Testis (tissue), 2 donors: ENCODE measurements at regions not wholly inside any gene's neighbourhood (a gene's known extent, or its start where the extent isn't known, plus 50 kb on each side); places are given as distances from the start of the nearest gene placed in this dataset.

Experiments
- CTCF ChIP-seq, 3 experiments: fragments of 450-650 bp in 2 of 3; fragments of 200-600 bp in 1 of 3; sonication (generic) in 1 of 3; IDR thresholded peaks; one replicate each; pipeline ENCODE4 v1.5.1; 2016 to 2019; ENCODE audit warnings: antibody characterized with exemption in 3 of 3, mild to moderate bottlenecking in 2 of 3, moderate library complexity in 1 of 3
- POLR2A ChIP-seq: fragments of 450-650 bp; IDR thresholded peaks from one replicate; pipeline ENCODE4 v1.6.1; 2017; ENCODE audit warnings: antibody characterized with exemption, mild to moderate bottlenecking, moderate library complexity

- no peak for TF ChIP-seq CTCF (IDR thresholded peaks at IDR 0.05)
- TF ChIP-seq POLR2A = no peak
Observed at GRCh38 chr5:67431191-67431590, 234.6 kb upstream of the CD180 start.
